SJSA1 (cell line): ENCODE measurements at regions not wholly inside any gene's neighbourhood (a gene's known extent, or its start where the extent isn't known, plus 50 kb on each side); places are given as distances from the start of the nearest gene placed in this dataset.
"Not testable (repeated sequence)": the region's sequence is repeated elsewhere in the genome, so short reads cannot be mapped to it uniquely, and the experiment has no call there.

Experiments used
- DNase-seq, 2 experiments: peaks; one replicate each; pipeline ENCODE4 v3.0.0-alpha.2; 2015 to 2020; ENCODE audit warnings: low spot score in 2 of 2, low read depth in 1 of 2
- H3K27ac ChIP-seq: fragments of 250-450 bp; sonication (Bioruptor Pico); 2 replicates; pipeline ENCODE4 v1.5.1; 2020; ENCODE audit warnings: mild to moderate bottlenecking, moderate library complexity
- H3K27me3 ChIP-seq: fragments of 250-450 bp; sonication (Bioruptor Pico); replicated peaks from 2 replicates; pipeline ENCODE4 v1.5.1; 2020; ENCODE audit warnings: mild to moderate bottlenecking, moderate library complexity
- H3K36me3 ChIP-seq: fragments of 250-450 bp; sonication (Bioruptor Pico); 2 replicates; pipeline ENCODE4 v1.5.1; 2020; ENCODE audit warnings: mild to moderate bottlenecking
- H3K4me1 ChIP-seq: fragments of 250-450 bp; sonication (Bioruptor Pico); replicated peaks from 2 replicates; pipeline ENCODE4 v1.6.1; 2021; ENCODE audit warnings: mild to moderate bottlenecking
- H3K4me3 ChIP-seq: fragments of 250-450 bp; sonication (Bioruptor Pico); 2 replicates; pipeline ENCODE4 v1.5.1; 2020; ENCODE audit warnings: mild to moderate bottlenecking
- H3K9me3 ChIP-seq: fragments of 250-450 bp; sonication (Bioruptor Pico); replicated peaks from 2 replicates; pipeline ENCODE4 v1.5.1; 2020; ENCODE audit warnings: mild to moderate bottlenecking

DNA sequence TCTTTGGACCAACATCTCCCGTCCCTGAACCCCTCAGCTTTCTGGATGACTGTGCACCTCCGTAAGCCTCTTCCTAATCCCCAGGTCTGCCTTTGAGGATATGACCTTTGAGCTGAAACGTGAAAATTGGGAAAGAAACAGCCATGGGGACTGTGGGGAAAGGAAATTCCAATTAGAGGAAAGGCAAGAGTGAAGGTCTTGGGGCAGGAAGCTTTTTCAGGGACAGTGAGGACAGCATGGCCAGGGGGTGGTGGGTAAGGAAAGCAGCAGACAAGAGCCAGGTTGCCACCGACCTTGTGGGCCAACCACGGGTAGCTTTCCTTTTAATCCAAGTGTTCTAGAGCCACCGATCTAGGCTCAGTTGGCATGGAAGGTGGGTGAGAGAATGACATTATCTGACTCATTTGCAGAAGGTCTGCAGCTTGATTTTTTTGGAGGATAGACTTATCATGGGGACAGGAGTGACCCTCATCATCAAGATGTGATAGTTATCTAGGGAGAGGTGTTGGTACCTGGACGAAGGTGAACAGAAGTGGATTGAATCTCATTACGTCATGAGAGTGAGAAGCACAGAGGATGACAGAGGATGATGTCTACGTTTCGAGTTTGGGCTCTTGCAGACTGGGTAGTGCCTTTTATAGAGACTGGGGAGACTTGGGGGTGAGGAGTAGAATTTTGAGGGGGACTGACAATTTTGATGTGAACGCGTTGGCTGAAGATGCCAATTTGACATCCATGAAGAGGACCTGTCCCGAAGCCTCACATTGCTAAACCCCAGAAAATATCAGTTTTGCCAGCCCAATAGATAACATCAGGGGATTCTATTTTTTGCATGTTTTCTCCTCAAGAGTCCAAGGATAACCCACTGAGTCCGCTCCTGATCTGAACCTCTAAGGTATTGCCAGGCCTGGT is 136.7 kb upstream of the PEG3 start:
- Histone ChIP-seq H3K4me3 (no peak overlapping the region), H3K36me3 (no peaks in the 10 kb centered on the region), H3K9me3 (peaks cover 24% of the 10 kb centered on the region), H3K27me3 (no peaks in the 10 kb centered on the region), H3K27ac (no peak overlapping the region), H3K4me1 (no peaks in the 10 kb centered on the region)
- DNase-seq: no peak

DNA sequence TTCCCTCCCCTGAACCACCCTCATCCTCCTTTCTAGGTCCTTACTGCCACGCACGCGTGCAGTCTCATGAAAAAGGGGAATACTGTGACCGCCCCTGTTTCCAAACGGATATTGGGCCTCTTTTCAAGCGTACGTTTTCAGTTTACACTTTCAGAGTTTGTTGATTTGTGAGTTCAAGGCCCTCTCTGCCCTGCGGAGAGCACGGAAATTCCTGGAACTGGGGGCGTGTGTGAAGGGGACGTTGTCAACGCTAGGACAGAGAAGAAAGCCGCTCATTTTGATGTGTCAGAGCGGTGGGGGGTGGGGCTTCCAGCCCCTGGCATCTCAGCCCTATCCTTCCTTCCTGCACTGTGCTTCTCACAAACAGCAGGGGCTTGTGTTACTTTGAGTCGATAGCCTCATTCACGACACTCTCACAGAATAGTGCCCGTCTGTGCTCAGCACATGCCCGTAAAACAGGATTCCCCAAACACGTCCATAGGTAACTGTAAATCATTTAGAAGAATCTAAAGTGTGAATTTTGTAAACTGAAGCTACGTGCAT is 137.6 kb upstream of the PEG3 start:
- no peaks in the 10 kb centered on the region for H3K27me3 ChIP-seq
- DNase-seq: no peak
- H3K4me3 ChIP-seq: no peak overlapping the region
- H3K9me3 ChIP-seq: peaks cover 24% of the 10 kb centered on the region
- H3K4me1 ChIP-seq: no peaks in the 10 kb centered on the region
- H3K27ac ChIP-seq: no peak overlapping the region
- H3K36me3 ChIP-seq: no peaks in the 10 kb centered on the region

DNA sequence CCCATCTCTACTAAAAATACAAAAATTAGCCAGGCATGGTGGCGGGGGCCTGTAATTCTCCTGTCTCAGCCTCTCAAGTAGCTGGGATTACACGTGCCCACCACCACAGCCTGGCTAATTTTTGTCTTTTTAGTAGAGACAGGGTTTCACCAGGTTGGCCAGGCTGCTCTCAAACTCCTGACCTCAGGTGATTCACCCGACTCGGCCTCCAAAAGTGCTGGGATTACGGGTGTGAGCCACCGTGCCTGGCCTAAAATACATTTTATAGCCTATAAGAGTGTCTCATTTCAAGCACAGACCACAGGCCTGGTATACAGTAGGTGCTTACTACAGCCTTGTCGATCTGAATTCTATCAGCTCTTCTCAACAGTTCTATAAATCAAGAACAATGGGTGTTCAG is 139.5 kb upstream of the USP29 start:
- H3K27me3 ChIP-seq, H3K36me3 ChIP-seq, H3K4me1 ChIP-seq, H3K27ac ChIP-seq, H3K4me3 ChIP-seq, DNase-seq: not testable (repeated sequence)
- peaks cover 21% of the 10 kb centered on the region for H3K9me3 ChIP-seq

DNA sequence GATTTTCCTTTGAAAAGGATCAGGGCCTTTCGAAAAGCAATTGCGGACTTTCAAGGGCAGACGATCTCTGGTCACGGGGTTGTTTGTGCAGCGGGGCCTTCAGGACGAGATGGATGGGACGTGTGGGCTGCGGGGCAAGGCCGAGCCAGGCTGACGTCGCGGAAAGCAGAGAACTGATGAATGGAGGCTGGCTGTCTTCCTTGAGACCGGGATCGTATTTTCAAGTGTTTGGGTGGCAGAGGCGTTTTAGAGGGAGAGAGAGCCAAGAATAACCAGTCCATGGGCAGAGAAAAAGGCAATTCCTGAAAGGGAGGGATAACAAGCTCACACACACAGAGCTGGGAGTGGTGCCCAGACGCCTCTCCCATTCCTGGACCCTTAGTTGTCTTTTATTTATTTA is 138.9 kb upstream of the USP29 start:
- no peaks in the 10 kb centered on the region for H3K27me3 ChIP-seq
- no peaks in the 10 kb centered on the region for H3K4me1 ChIP-seq
- peaks cover 21% of the 10 kb centered on the region for H3K9me3 ChIP-seq
- no peak overlapping the region for H3K27ac ChIP-seq
- H3K4me3 ChIP-seq: no peak overlapping the region
- no peak for DNase-seq
- H3K36me3 ChIP-seq: no peaks in the 10 kb centered on the region

DNA sequence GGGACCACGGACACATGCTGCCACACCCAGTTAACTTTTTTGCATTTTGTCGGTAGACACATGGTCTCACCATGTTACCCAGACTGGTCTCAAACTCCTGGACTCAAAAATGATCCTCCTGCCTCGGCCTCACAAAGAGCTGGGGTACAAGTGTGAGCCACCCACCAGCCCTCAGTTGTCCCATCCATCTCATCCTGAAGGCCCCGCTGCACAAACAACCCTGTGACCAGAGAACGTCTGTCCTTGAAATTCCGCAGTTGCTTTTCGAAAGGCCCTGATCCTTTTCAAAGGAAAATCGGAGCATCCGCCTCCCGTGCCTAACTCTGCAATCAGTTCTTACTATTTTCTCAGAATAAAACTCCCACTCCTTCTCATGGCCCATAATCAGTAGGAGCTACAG is 138.3 kb upstream of the USP29 start:
- H3K36me3 ChIP-seq, H3K4me3 ChIP-seq, DNase-seq, H3K27ac ChIP-seq, H3K27me3 ChIP-seq, H3K4me1 ChIP-seq: not testable (repeated sequence)
- peaks cover 24% of the 10 kb centered on the region for H3K9me3 ChIP-seq

DNA sequence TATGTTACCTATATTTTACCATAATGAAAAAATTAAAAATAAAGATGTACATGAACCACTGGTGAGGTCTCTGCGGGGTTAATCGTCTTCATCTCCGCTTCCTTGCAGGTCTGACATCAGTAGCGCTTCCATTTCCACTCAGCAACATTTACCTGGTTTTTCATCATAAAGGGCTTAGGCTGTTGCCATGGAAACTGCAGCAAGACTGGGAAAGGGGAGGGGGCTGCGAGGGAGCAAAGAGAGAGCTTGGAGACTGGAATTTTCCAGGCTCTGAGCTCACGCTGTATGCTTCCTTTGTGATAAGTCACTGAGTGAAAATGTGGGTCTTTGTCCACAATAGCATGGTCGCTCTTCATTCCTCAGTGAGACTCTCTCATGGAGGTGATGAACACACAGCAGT is 136.6 kb upstream of the USP29 start:
- Histone ChIP-seq H3K27me3 (no peaks in the 10 kb centered on the region), H3K4me3 (no peak overlapping the region), H3K27ac (no peak overlapping the region), H3K36me3 (no peaks in the 10 kb centered on the region), H3K9me3 (peaks cover 26% of the 10 kb centered on the region), H3K4me1 (no peaks in the 10 kb centered on the region)
- no peak for DNase-seq

DNA sequence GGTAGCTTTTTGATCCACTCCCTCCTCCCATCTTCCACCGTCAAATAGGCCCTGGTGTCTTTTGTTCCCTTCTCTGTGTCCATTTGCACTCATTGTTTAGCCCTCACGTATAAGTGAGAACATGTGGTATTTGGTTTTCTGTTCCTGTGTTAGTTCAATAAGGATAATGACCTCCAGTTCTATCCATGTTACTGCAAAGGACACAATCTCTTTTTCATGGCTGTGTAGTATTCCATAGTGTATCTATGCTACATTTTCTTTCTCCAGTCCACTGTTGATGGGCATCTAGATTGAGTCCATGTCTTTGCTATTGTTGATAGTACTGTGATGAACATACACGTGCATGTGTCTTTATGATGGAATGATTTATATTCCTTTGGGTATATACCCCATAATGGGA is 136.0 kb upstream of the USP29 start:
- Histone ChIP-seq H3K36me3 (no peaks in the 10 kb centered on the region), H3K27me3 (no peaks in the 10 kb centered on the region), H3K4me1 (no peaks in the 10 kb centered on the region), H3K4me3 (no peak overlapping the region), H3K27ac (no peak overlapping the region), H3K9me3 (peaks cover 23% of the 10 kb centered on the region)
- no peak for DNase-seq

DNA sequence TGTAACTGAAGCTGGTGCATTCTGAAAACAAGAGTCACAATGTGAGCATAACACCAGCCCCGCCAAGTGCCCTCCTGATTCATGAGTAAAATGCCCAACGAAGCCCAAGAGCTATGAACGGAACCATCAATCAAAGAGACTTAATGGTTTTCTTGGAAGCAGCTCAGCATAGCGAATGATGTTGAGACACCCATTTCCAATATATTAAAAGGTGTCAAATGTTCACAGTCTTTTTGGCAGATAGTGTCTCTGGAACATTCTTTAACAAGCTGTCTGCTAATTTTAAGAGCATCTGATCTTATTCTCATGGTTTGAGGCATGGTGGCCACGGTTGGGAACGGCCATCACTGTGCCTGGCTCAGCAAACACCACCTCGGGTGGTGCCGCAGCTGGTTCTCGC is 133.4 kb upstream of the USP29 start:
- H3K27ac ChIP-seq: no peak overlapping the region
- peaks cover 15% of the 10 kb centered on the region for H3K9me3 ChIP-seq
- H3K4me3 ChIP-seq: no peak overlapping the region
- H3K36me3 ChIP-seq: no peaks in the 10 kb centered on the region
- H3K4me1 ChIP-seq: no peaks in the 10 kb centered on the region
- DNase-seq: no peak
- H3K27me3 ChIP-seq: no peaks in the 10 kb centered on the region

DNA sequence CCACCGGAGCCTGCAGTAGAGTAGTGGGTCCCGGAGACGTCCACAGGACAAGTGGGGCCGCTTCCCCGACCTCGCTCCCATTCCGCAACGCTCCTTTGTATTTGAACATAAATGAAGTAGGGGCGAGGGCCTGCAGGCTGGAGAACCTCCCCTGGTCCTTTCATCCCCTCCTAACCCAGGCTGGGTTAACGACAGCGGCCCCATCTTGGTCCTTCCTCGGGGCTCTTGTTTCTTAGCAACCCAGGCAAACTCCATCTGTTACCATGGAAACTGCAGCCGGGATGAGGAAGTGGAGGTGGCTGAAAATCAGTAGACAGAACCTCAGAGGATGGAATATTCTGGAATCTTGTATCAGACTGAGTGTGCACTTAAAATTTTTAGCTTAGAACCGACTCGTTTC is 132.6 kb upstream of the USP29 start:
- Histone ChIP-seq H3K4me1 (no peaks in the 10 kb centered on the region), H3K27ac (no peak overlapping the region), H3K27me3 (no peaks in the 10 kb centered on the region), H3K9me3 (peaks cover 11% of the 10 kb centered on the region), H3K4me3 (no peak overlapping the region), H3K36me3 (no peaks in the 10 kb centered on the region)
- DNase-seq: no peak

DNA sequence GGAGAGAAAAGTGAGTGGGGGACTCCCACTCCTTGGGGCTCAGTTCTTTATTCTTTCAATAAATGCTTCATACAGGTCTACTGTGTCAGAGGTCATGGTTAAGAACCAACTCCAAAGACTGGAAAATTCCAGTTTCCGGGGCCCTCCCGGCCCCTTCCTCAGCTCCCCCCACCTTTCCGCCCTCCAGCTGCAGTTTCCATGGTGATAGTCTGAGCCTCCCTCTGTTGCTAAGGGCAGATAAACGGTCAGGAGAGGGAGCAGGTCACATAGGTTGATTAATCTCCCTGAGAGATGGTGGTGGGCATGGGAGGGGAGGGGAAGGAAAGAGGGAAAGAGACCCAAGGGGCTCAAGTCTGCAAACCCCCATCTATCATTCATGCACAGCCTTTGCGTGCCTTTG is 131.5 kb upstream of the USP29 start:
- H3K4me3 ChIP-seq: no peak overlapping the region
- H3K27ac ChIP-seq: no peak overlapping the region
- no peaks in the 10 kb centered on the region for H3K4me1 ChIP-seq
- H3K36me3 ChIP-seq: no peaks in the 10 kb centered on the region
- no peaks in the 10 kb centered on the region for H3K27me3 ChIP-seq
- H3K9me3 ChIP-seq: peaks cover 15% of the 10 kb centered on the region
- DNase-seq: no peak

DNA sequence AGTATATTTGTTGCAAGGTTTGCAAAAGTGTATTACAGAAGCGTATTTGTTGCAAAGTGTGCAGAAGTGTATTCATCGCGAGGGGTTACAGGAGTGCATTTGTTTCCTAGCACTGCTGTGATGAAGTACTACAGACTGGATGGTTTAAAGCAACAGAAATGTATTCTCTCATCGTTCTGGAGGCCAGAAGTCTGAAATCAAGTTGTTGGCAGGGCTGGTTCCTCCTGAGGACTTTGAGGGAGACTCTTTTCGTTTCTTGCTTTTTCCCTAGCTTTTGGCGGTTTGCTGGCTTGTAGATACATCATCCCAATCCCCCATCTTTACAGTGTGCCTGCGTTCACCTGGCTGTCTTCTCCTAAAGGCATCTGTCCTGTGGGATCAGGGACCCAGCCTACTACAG is 127.9 kb upstream of the USP29 start:
- Histone ChIP-seq H3K4me3 (no peak overlapping the region), H3K27ac (no peak overlapping the region), H3K4me1 (no peaks in the 10 kb centered on the region), H3K9me3 (peaks cover 5% of the 10 kb centered on the region), H3K36me3 (no peaks in the 10 kb centered on the region), H3K27me3 (no peaks in the 10 kb centered on the region)
- DNase-seq: no peak

DNA sequence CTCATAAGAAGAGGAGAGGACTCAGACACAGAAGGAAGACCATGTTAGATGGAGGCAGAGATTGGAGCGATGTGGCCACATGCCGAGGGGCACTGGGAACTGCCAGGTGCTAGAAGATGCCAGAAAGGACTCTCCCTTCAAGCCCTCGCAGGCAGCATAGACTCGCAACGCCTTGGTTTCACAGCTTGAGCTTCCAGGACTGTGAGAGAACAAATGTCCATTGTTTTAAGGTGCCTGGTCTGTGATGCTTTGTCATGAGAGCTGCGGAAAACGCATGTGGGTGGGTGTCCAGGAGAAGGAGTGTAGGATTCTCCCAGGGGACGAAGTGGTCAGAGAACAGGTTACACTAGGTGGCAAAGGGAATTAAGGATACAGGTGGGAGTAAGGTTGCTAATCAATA is 125.9 kb upstream of the USP29 start:
- no peak overlapping the region for H3K27ac ChIP-seq
- no peaks in the 10 kb centered on the region for H3K36me3 ChIP-seq
- H3K27me3 ChIP-seq: no peaks in the 10 kb centered on the region
- no peak overlapping the region for H3K4me3 ChIP-seq
- H3K4me1 ChIP-seq: no peaks in the 10 kb centered on the region
- DNase-seq: no peak
- peaks cover 5% of the 10 kb centered on the region for H3K9me3 ChIP-seq

DNA sequence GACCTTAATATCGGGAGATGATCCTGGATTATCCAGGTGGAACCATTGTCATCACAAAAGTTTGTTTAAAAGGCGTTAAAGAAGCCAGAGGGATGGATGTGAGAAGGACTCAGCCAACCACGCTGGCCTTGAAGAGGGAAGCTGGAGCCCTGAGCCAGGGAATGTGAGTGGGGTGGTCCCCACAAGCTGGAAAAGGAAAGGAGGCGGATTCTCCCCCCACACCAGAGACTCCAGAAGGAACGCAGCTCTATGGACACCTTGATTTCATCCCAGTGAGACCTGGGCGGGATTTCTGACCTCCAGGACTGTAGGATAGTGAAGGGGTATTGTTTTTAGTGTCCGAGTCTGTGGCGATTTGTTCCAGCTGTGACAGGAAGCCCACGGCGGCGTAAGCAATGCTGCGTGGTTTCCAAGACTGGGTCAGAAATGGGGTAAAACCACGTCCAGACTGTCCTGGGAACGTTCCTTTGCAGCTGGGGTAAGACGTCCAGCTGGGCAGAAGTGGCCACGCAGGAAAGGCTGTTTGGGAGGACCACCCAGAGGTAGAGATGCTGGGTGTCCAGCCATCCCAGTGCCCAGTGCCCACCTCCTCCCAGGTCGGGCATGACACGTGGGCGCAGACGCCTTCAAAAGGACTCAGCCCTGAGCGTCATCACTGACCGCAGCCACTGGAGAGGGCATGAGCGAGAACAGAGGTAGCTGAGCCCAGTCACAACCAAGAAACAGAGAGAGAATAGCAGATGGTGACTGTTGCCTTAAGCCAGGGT is 125.4 kb upstream of the USP29 start:
- no peak for DNase-seq
- Histone ChIP-seq H3K36me3 (no peaks in the 10 kb centered on the region), H3K4me1 (no peaks in the 10 kb centered on the region), H3K4me3 (no peak overlapping the region), H3K27me3 (no peaks in the 10 kb centered on the region), H3K27ac (no peak overlapping the region), H3K9me3 (peaks cover 5% of the 10 kb centered on the region)

DNA sequence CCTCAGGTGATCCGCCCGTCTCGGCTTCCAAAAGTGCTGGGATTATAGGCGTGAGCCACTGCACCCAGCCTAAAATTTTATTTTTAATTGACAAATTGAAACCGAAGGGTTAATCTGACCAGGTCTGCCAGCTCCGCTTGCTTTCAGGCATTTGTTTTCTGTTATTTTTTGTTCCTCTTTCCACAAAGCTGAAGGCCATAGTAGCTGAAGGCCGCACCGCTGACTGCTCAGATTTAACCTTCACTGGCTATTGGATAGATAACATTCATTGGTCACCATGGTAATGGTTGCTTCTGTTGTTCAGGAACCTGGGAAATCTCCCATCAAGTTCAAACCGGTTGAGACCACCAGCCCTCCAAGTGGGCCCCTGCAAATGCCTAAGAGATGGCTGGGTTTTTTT is 124.5 kb upstream of the USP29 start:
- Histone ChIP-seq H3K36me3 (no peaks in the 10 kb centered on the region), H3K27ac (no peak overlapping the region), H3K4me1 (no peaks in the 10 kb centered on the region), H3K27me3 (no peaks in the 10 kb centered on the region), H3K4me3 (no peak overlapping the region), H3K9me3 (peaks cover 5% of the 10 kb centered on the region; the same call in 1 of the 2 replicates)
- DNase-seq: no peak
